HT1080 (cell line): ENCODE measurements at regions not wholly inside any gene's neighbourhood (a gene's known extent, or its start where the extent isn't known, plus 50 kb on each side); places are given as distances from the start of the nearest gene placed in this dataset.

ENCODE experiments used
- DNase-seq: peaks from one replicate; pipeline ENCODE4 v3.0.0-alpha.2; 2015; ENCODE audit warnings: low read depth

GRCh38 chr13:111844222-111844671 is 222.7 kb upstream of the SOX1 start:
- DNase-seq = no peak

GRCh38 chr13:111844682-111845081 is 222.3 kb upstream of the SOX1 start:
- no peak for DNase-seq

- DNase-seq = no peak
These were observed 221.2 kb upstream of the SOX1 start for GRCh38 chr13:111845621-111846351.

DNA sequence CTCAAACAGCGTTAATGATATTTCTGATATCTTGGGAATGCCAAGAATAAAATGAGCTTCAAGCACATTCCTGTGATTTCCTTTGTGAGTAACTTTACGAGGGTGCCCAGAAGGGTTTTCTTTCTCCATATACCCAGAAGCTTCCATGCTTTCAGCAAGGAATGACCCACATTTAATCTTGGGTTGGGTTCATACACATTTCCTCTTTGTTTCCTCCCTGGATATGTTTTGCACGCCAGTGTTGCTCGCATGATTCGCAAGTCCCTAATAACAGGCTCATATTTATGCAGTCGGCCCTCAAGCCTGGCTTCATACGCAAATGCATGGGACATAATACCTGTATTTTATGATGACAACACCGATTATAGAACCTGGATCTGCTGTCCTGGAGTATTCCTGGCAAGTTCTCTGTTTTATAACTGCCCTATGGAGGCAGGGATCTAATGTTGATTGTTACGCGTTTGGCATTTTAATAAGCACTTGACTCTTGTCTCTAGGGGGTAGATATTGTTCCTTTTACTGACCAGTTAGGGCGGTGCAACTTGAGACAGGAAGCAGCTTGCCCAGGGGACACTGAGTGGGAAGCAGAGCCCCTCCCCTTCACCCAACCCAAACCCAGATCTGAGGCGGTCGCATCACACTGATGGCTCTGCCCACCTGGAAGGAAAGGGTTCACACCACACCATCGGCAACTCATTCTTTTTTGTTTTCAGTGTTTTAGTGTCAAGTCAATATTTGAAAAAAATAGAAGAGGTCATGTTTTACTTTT is 220.4 kb upstream of the SOX1 start:
- DNase-seq = no peak

- no peak for DNase-seq
These were observed 219.0 kb upstream of the SOX1 start for GRCh38 chr13:111847964-111848363.

DNA sequence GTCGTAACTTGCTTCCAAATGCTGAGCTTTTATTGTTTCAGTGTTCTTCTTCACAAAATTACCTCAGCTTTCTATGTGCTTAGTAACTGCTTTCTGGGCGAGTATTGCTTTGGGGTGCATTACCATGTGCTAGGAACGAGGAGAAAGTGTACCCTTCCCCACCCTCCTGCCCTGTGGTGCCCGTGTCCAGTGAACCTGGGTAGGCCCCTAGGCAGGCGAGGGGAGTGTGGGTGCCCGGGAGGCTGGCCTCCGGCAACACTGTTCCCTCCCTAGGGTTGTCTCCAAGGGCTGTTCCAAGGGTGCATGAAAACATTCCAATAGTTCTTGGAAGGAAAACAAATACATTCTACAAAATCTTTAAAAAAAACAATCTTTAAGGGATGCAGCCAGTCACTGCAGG is 216.5 kb upstream of the SOX1 start:
- no peak for DNase-seq

GRCh38 chr13:111850976-111851375 is 216.0 kb upstream of the SOX1 start:
- no peak for DNase-seq

DNA sequence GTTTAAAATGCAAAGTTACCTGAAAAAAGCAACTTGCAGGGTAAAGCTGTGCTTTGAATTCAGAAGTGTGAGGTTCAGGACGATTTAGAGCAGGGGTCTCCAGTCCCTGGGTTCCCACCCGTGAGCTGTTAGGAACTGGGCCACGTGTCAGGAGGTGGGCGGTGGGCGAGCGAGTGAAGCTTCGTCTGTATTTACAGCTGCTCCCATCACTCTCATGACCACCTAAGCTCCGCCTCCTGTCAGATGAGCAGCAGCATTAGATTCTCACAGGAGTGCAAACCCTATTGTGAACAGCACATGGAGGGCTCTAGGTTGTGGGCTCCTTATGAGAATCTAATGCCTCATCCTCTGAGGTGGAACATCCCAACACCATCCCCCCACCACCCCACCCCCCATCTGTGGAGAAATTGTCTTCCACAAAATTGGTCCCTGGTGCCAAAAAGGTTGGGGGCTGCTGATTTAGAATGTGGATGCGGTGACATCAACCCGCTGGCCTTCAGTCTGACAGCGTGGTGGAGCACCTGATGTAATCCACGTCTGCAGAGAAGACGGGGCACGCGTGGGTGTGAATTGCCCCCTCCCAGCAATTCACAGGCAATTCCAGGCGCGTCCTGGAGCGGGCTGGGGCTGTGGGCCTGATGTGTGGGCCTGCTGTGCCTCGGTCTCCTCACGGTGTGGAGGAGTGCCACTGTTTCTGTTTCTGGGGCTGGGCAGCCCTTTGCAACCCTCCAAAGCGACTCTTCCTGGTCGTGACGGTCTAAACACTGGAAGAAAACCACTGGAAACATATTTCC is 214.0 kb upstream of the SOX1 start:
- no peak for DNase-seq

- no peak for DNase-seq
These were observed 213.2 kb upstream of the SOX1 start for GRCh38 chr13:111853721-111854120.

DNA sequence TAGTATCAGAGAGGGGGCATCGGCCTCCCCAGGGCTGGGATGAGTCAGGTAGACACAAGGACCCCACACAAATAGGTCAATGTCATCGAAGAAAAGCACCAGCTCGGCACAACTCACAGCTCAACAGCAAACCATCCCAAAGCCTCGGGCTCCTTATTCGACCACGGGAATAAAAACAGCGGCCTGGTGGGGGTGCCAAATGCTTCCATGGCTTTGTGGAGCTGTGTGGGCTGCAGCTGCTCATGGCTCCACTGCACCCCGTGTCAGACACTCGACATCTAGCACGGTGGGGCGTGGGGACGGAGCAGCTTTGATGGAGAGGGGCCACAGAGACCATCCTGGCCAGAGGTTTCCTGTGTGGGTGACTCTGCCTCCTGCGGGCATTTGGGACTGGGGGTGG is 212.5 kb upstream of the SOX1 start:
- DNase-seq = no peak

- DNase-seq = no peak
These were observed 211.8 kb upstream of the SOX1 start for GRCh38 chr13:111855191-111855590.

GRCh38 chr13:111855786-111856185 is 211.2 kb upstream of the SOX1 start:
- no peak for DNase-seq

DNA sequence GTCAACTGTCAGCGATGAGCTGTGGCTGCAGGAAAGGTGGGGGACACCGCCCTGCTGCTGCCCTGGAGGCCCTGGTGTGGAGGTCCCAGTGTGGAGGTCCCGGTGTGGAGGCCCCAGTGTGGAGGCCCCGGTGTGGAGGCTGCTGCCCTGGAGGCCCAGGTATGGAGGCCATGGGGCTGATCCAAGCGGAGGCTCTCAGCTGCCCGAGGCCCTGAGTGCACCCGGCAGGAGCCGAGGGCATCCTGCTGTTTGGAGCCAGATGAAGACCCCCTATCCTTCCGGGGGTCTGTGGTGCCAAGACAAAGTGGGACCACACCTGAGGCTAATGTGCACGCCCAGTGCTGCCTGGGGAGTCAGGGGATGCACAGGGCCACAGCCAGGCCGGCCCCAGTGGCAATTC is 210.4 kb upstream of the SOX1 start:
- DNase-seq = no peak

- DNase-seq = no peak
These were observed 209.6 kb upstream of the SOX1 start for GRCh38 chr13:111857336-111857735.

GRCh38 chr13:111857846-111858560 is 208.9 kb upstream of the SOX1 start:
- DNase-seq = no peak

DNA sequence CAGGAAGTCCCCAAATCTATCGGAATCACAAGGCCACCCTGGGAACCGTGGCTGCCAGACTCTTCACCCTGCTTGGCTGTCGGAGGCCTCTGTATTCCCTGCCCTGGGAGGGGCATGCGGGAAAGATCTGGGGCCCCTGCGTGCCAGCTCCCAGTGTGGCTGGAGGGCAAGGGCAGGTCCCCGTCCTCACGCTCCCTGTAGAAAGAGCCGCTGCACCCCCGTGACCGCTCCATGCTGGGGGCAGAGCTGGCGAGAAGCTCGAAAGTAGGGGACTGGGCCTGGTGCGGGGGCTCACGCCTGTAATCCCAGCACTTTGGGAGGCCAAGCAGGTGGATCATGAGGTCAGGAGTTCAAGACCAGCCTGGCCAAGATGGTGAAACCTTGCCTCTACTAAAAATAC is 208.4 kb upstream of the SOX1 start:
- no peak for DNase-seq

GRCh38 chr13:111859354-111860230 is 207.4 kb upstream of the SOX1 start:
- DNase-seq = no peak

- DNase-seq = no peak
These were observed 206.8 kb upstream of the SOX1 start for GRCh38 chr13:111860231-111860552.

GRCh38 chr13:111861319-111861718 is 205.6 kb upstream of the SOX1 start:
- DNase-seq = no peak

- peak; percentile 11 for DNase-seq
These were observed 205.1 kb upstream of the SOX1 start for GRCh38 chr13:111861766-111862366.
